Fibroblast of lung (primary cell): ENCODE measurements at regions not wholly inside any gene's neighbourhood (a gene's known extent, or its start where the extent isn't known, plus 50 kb on each side); places are given as distances from the start of the nearest gene placed in this dataset.
"Not testable (repeated sequence)": the region's sequence is repeated elsewhere in the genome, so short reads cannot be mapped to it uniquely, and the experiment has no call there.

ENCODE experiments used
- DNase-seq, 2 donors: peaks; one replicate each; pipeline versions ENCODE4 v3.0.0 to v3.0.0-alpha.2; 2010; ENCODE audit warnings: low read depth in 2 of 2
- H2AFZ ChIP-seq: 2 replicates; pipeline ENCODE4 v1.5.1; 2012; ENCODE audit warnings: low read length, control low read depth, inconsistent platforms
- H3K27ac ChIP-seq: 2 replicates; pipeline ENCODE4 v1.5.1; 2011; ENCODE audit warnings: low read length, control low read depth; ENCODE audit not compliant: insufficient read depth
- H3K27me3 ChIP-seq: 2 replicates; pipeline ENCODE4 v1.5.1; 2011; ENCODE audit warnings: mild to moderate bottlenecking, low read length; ENCODE audit not compliant: control insufficient read depth, insufficient read depth
- H3K36me3 ChIP-seq: 2 replicates; pipeline ENCODE4 v1.5.1; 2011; ENCODE audit warnings: low read length; ENCODE audit not compliant: control insufficient read depth, insufficient read depth
- H3K4me1 ChIP-seq: 2 replicates; pipeline ENCODE4 v1.5.1; 2011; ENCODE audit warnings: low read length; ENCODE audit not compliant: control insufficient read depth, insufficient read depth; ENCODE audit errors: extremely low read depth
- H3K4me2 ChIP-seq: 2 replicates; pipeline ENCODE4 v1.5.1; 2011; ENCODE audit warnings: low read length, control low read depth; ENCODE audit not compliant: insufficient read depth; ENCODE audit errors: extremely low read depth
- H3K4me3 ChIP-seq, 4 experiments: fragments of 200-600 bp in 1 of 4; sonication (generic) in 1 of 4; replicated peaks in 1 of 4; 2 replicates each; pipeline ENCODE4 v1.5.1; 2011 to 2016; ENCODE audit warnings: low read length in 4 of 4, low read depth in 3 of 4, mild to moderate bottlenecking in 3 of 4, control low read depth in 2 of 4, inconsistent platforms in 1 of 4, mixed read lengths in 1 of 4; ENCODE audit not compliant: insufficient read depth in 1 of 4; ENCODE audit errors: control extremely low read depth in 1 of 4
- H3K79me2 ChIP-seq: 2 replicates; pipeline ENCODE4 v1.5.1; 2012; ENCODE audit warnings: mild to moderate bottlenecking, low read length, inconsistent platforms; ENCODE audit not compliant: control insufficient read depth, insufficient read depth
- H3K9ac ChIP-seq: 2 replicates; pipeline ENCODE4 v1.5.1; 2011; ENCODE audit warnings: mild to moderate bottlenecking, low read length, control low read depth; ENCODE audit not compliant: insufficient read depth
- H3K9me3 ChIP-seq: 2 replicates; pipeline ENCODE4 v1.5.1; 2012; ENCODE audit warnings: low read depth, low read length; ENCODE audit not compliant: control insufficient read depth, insufficient read depth
- H4K20me1 ChIP-seq: 2 replicates; pipeline ENCODE4 v1.5.1; 2011; ENCODE audit warnings: low read length; ENCODE audit not compliant: control insufficient read depth, insufficient read depth; ENCODE audit errors: extremely low read depth
- EZH2 ChIP-seq: IDR thresholded peaks from 2 replicates; pipeline ENCODE4 v1.5.1; 2012; ENCODE audit warnings: low read length, control low read depth, mild to moderate bottlenecking; ENCODE audit errors: missing control alignments
- TF ChIP-seq, protein P1 (sequence below), 2 donors: IDR thresholded peaks in 1 of 2; conservative IDR thresholded peaks in 1 of 2; 1 replicate in 1 of 2; 2 replicates in 1 of 2; pipeline ENCODE4 v1.5.1; 2011 to 2012; ENCODE audit warnings: low read length in 2 of 2, control low read depth in 1 of 2, inconsistent platforms in 1 of 2, low read depth in 1 of 2, mild to moderate bottlenecking in 1 of 2

DNA sequence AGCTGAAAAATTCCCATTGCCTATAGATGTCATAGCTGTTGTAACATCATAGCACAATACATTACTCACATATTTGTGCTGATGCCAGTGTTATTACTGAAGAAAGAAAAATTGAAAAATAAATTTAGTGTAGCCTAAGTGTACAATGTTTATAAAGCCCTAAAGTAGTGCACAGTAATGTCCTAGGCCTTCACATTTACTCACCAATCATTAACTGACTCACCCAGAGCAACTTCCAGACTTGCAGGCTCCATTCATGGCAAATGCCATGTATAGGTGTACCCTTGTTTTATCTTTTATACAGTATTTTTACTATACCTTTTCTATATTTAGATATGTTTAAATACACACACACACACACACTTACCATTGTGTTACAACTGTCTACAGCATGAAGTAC is 265.4 kb upstream of the MAGEB18 start:
- Histone ChIP-seq H3K4me1 (no peaks in the 10 kb centered on the region), H3K27me3 (no peaks in the 10 kb centered on the region), H3K4me3 (no peak overlapping the region), H2AFZ (no peak overlapping the region), H4K20me1 (no peaks in the 10 kb centered on the region), H3K9me3 (no peaks in the 10 kb centered on the region), H3K9ac (no peak overlapping the region), H3K4me2 (no peak overlapping the region), H3K27ac (no peak overlapping the region), H3K79me2 (no peaks in the 10 kb centered on the region), H3K36me3 (no peaks in the 10 kb centered on the region)
- TF ChIP-seq EZH2 = no peak
- TF ChIP-seq, protein P1, sequence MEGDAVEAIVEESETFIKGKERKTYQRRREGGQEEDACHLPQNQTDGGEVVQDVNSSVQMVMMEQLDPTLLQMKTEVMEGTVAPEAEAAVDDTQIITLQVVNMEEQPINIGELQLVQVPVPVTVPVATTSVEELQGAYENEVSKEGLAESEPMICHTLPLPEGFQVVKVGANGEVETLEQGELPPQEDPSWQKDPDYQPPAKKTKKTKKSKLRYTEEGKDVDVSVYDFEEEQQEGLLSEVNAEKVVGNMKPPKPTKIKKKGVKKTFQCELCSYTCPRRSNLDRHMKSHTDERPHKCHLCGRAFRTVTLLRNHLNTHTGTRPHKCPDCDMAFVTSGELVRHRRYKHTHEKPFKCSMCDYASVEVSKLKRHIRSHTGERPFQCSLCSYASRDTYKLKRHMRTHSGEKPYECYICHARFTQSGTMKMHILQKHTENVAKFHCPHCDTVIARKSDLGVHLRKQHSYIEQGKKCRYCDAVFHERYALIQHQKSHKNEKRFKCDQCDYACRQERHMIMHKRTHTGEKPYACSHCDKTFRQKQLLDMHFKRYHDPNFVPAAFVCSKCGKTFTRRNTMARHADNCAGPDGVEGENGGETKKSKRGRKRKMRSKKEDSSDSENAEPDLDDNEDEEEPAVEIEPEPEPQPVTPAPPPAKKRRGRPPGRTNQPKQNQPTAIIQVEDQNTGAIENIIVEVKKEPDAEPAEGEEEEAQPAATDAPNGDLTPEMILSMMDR (conservative IDR thresholded peaks at IDR 0.05 in 1 of 2, IDR thresholded peaks at IDR 0.05 in 1 of 2; ENCODE audit: low read depth in 1 of 2, low read length in 2 of 2) = no peak
- DNase-seq = peak; percentile 0 to 6

DNA sequence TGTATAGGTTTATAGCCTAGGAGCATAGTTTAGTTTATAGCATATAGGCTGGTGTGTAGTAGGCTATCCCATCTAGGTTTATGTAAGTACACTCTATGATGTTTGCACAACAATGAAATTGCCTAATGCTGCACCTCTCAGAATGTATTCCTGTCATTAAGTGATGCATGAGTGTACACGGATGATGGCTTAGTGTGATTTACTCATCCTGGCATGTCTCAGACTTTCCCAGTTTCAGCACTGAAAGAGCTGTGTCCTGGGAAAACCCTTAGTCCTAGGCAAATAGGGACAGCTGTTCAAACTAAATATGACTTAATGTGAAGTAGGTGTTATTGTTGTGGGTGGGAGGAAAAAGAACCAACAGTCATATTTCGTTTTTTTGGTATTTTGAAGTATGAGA is 264.9 kb upstream of the MAGEB18 start:
- H3K27ac ChIP-seq = no peak overlapping the region
- no peaks in the 10 kb centered on the region for H4K20me1 ChIP-seq
- H2AFZ ChIP-seq = no peak overlapping the region
- H3K36me3 ChIP-seq = no peaks in the 10 kb centered on the region
- H3K9me3 ChIP-seq = no peaks in the 10 kb centered on the region
- no peak overlapping the region for H3K9ac ChIP-seq
- no peaks in the 10 kb centered on the region for H3K4me1 ChIP-seq
- peak; percentile 4 to 45 for DNase-seq
- H3K27me3 ChIP-seq = no peaks in the 10 kb centered on the region
- H3K4me2 ChIP-seq = no peak overlapping the region
- H3K79me2 ChIP-seq = no peaks in the 10 kb centered on the region
- TF ChIP-seq, protein P1 (conservative IDR thresholded peaks at IDR 0.05 in 1 of 2, IDR thresholded peaks at IDR 0.05 in 1 of 2; ENCODE audit: low read depth in 1 of 2, low read length in 2 of 2) = no peak
- TF ChIP-seq EZH2 = no peak
- H3K4me3 ChIP-seq = no peak overlapping the region

DNA sequence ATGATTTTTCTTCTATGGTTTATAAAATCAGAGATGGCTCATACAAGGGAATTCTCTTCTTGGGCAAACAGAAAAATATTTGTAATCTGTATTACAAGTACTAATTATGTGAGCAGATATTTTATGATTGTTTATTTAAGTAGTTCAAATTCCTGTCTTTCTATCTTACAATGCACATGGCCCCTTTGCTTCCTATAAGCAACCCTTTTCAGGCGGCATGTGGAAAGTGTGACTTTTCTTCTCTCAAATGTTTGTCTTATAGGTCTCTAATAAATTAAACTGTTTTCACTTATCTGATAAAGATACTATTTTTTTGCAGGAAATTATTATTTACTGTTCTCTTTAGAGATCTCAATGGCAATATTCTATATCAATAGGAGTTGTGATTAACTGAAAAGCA is 259.3 kb upstream of the MAGEB18 start:
- Histone ChIP-seq H3K9me3 (no peaks in the 10 kb centered on the region), H3K9ac (no peak overlapping the region), H3K27me3 (no peaks in the 10 kb centered on the region), H3K36me3 (no peaks in the 10 kb centered on the region), H3K4me2 (no peak overlapping the region), H3K79me2 (no peaks in the 10 kb centered on the region), H3K4me1 (no peaks in the 10 kb centered on the region), H3K4me3 (no peak overlapping the region), H4K20me1 (no peaks in the 10 kb centered on the region), H2AFZ (no peak overlapping the region), H3K27ac (no peak overlapping the region)
- no peak for TF ChIP-seq EZH2
- TF ChIP-seq, protein P1 (conservative IDR thresholded peaks at IDR 0.05 in 1 of 2, IDR thresholded peaks at IDR 0.05 in 1 of 2; ENCODE audit: low read depth in 1 of 2, low read length in 2 of 2) = no peak
- no peak for DNase-seq

DNA sequence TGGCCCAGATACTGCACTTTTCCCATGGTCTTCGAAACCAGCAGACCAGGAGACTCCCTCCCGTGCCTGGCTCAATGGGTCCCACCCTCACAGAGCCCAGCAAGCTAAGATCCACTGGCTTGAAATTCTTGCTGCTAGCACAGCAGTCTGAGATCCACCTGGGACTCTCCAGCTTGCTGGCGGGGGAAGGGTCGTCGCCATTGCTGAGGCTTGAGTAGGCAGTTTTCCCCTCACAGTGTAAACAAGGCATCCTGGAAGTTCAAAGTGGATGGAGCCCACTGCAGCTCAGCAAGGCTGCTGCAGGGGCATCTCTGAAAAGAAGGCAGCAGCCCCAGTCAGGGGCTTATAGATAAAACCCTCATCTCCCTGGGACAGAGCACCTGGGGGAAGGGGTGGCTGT is 255.6 kb upstream of the MAGEB18 start:
- not testable (repeated sequence) for H3K9ac ChIP-seq, H3K4me1 ChIP-seq, H3K36me3 ChIP-seq, H3K27me3 ChIP-seq, H4K20me1 ChIP-seq, H3K9me3 ChIP-seq, H3K27ac ChIP-seq, H3K79me2 ChIP-seq, DNase-seq, H2AFZ ChIP-seq, H3K4me2 ChIP-seq, H3K4me3 ChIP-seq
